GM12878 (cell line): ENCODE measurements at regions not wholly inside any gene's neighbourhood (a gene's known extent, or its start where the extent isn't known, plus 50 kb on each side); places are given as distances from the start of the nearest gene placed in this dataset.

ENCODE experiments used
- ATAC-seq: fragments of 200-7000 bp; cut with Tn5 transposase; 3 replicates; pipeline ENCODE4 v1.9.1; 2020; ENCODE audit warnings: mild to moderate bottlenecking, moderate library complexity
- BruUV-seq: library from RNA; stranded (reverse); fragments of 400-500 nt; replicated peaks from 2 replicates; lab custom pipeline; 2021; lab: Mats Ljungman, UMichigan
- CTCF ChIA-PET: fragments of 300-600 bp; sonication (Branson Sonifier 250); formaldehyde crosslinking; extraction: SDS; loops from one replicate; lab custom pipeline; 2021; ENCODE audit warnings: inconsistent platforms; lab: Yijun Ruan, JAX
- POLR2A ChIA-PET: fragments of 350-600 bp; formaldehyde crosslinking; extraction: SDS; loops from one replicate; lab custom pipeline; 2021; ENCODE audit warnings: inconsistent platforms; lab: Charles Lee
- RAD21 ChIA-PET: fragments of 300-600 bp; sonication (Branson Sonifier 250); formaldehyde crosslinking; loops from one replicate; lab custom pipeline; 2023; ENCODE audit warnings: antibody characterized with exemption; ENCODE audit not compliant: unreplicated experiment; lab: Charles Lee
- SMC1A ChIA-PET: fragments of 300-600 bp; sonication (Branson Sonifier 250); formaldehyde crosslinking; loops from one replicate; lab custom pipeline; 2023; ENCODE audit not compliant: unreplicated experiment, uncharacterized antibody; lab: Charles Lee
- DNase-seq: peaks from one replicate; pipeline ENCODE4 v3.0.0-alpha.2; 2011; ENCODE audit warnings: low read depth, low spot score
- FAIRE-seq: peaks from 3 replicates; lab custom pipeline; 2011; peaks lifted over from hg19 to GRCh38; lab: Jason Lieb, UNC
- H2AFZ ChIP-seq: 2 replicates; pipeline ENCODE4 v1.6.0; 2011; ENCODE audit warnings: low read depth, low read length, control low read depth; ENCODE audit not compliant: control insufficient read depth
- H3K27ac ChIP-seq: 2 replicates; pipeline ENCODE4 v1.5.1; 2011; ENCODE audit warnings: control low read depth; ENCODE audit not compliant: control insufficient read depth, insufficient read depth
- H3K27me3 ChIP-seq, 2 experiments: replicated peaks in 1 of 2; 2 replicates each; pipeline versions ENCODE4 v1.6.0 to v1.6.1; 2011; ENCODE audit warnings: low read length in 1 of 2; ENCODE audit not compliant: control insufficient read depth in 2 of 2, insufficient read depth in 2 of 2
- H3K36me3 ChIP-seq, 2 experiments: 2 replicates each; pipeline ENCODE4 v1.5.1; 2011; ENCODE audit warnings: low read length in 1 of 2; ENCODE audit not compliant: control insufficient read depth in 2 of 2, insufficient read depth in 2 of 2
- H3K4me1 ChIP-seq: 2 replicates; pipeline ENCODE4 v1.6.1; 2011; ENCODE audit warnings: mild to moderate bottlenecking, low read length, moderate library complexity, mixed read lengths; ENCODE audit not compliant: control insufficient read depth, insufficient read depth
- H3K4me2 ChIP-seq: 2 replicates; pipeline ENCODE4 v1.6.0; 2011; ENCODE audit warnings: control low read depth; ENCODE audit not compliant: control insufficient read depth, insufficient read depth
- H3K4me3 ChIP-seq: fragments of 200-600 bp; sonication (generic); 2 replicates; pipeline ENCODE4 v1.5.1; 2016
- H3K79me2 ChIP-seq: 2 replicates; pipeline ENCODE4 v1.6.0; 2011; ENCODE audit warnings: low read length; ENCODE audit not compliant: control insufficient read depth, insufficient read depth
- H3K9ac ChIP-seq: 2 replicates; pipeline ENCODE4 v1.8.0; 2011; ENCODE audit warnings: low read length, control low read depth, mixed read lengths; ENCODE audit not compliant: control insufficient read depth, insufficient read depth
- H3K9me3 ChIP-seq: replicated peaks from 3 replicates; pipeline ENCODE4 v1.5.1; 2011; ENCODE audit warnings: mild to moderate bottlenecking, low read length; ENCODE audit not compliant: control insufficient read depth, insufficient read depth
- H4K20me1 ChIP-seq: 2 replicates; pipeline ENCODE4 v1.6.0; 2011; ENCODE audit not compliant: control insufficient read depth, insufficient read depth
- ELK1 ChIP-seq: IDR thresholded peaks from 2 replicates; pipeline ENCODE4 v1.6.1; 2012; ENCODE audit warnings: low read depth, low read length, improper control_type of control experiment
- GABPA ChIP-seq: IDR thresholded peaks from 2 replicates; pipeline ENCODE4 v1.6.1; 2014; ENCODE audit warnings: antibody characterized with exemption, low read depth, mild to moderate bottlenecking, inconsistent platforms
- HDAC2 ChIP-seq: fragments of 200-600 bp; sonication (generic); IDR thresholded peaks from 2 replicates; pipeline ENCODE4 v1.6.1; 2017
- IRF3 ChIP-seq: fragments of 450-650 bp; IDR thresholded peaks from 2 replicates; pipeline ENCODE4 v1.6.1; 2014; ENCODE audit warnings: mild to moderate bottlenecking
- MAX ChIP-seq: IDR thresholded peaks from 2 replicates; pipeline ENCODE4 v1.6.1; 2012; ENCODE audit warnings: low read depth, low read length, improper control_type of control experiment
- MEF2A ChIP-seq: IDR thresholded peaks from 2 replicates; pipeline ENCODE4 v1.6.1; 2011; ENCODE audit warnings: low read depth, mild to moderate bottlenecking, low read length, moderate library complexity; ENCODE audit not compliant: insufficient read depth
- MXI1 ChIP-seq: fragments of 150-350 bp; IDR thresholded peaks from 2 replicates; pipeline ENCODE4 v1.6.1; 2011; ENCODE audit warnings: low read depth, mild to moderate bottlenecking, inconsistent platforms, low read length, improper control_type of control experiment
- NR2C1 ChIP-seq: fragments of 450-650 bp; IDR thresholded peaks from 2 replicates; pipeline ENCODE4 v1.6.1; 2017; ENCODE audit warnings: antibody characterized with exemption, mild to moderate bottlenecking, moderate library complexity
- PKNOX1 ChIP-seq: fragments of 450-650 bp; IDR thresholded peaks from 2 replicates; pipeline ENCODE4 v1.6.1; 2016; ENCODE audit warnings: mild to moderate bottlenecking
- RUNX3 ChIP-seq: IDR thresholded peaks from 2 replicates; pipeline ENCODE4 v1.6.1; 2012; ENCODE audit warnings: low read length, inconsistent platforms
- SIX5 ChIP-seq: IDR thresholded peaks from 2 replicates; pipeline ENCODE4 v1.6.1; 2011; ENCODE audit warnings: mild to moderate bottlenecking, low read depth, low read length, moderate library complexity; ENCODE audit not compliant: severe bottlenecking
- USF2 ChIP-seq: IDR thresholded peaks from 2 replicates; pipeline ENCODE4 v1.6.1; 2011; ENCODE audit warnings: low read depth, low read length, improper control_type of control experiment, borderline replicate concordance
- ZNF384 ChIP-seq: IDR thresholded peaks from 2 replicates; pipeline ENCODE4 v1.6.1; 2012; ENCODE audit warnings: low read depth, mild to moderate bottlenecking, low read length, improper control_type of control experiment, borderline replicate concordance
- WGBS: methylation state at CpG from one replicate; pipeline ENCODE4 v1.1.6; 2016; ENCODE audit warnings: low lambda C conversion rate; ENCODE audit not compliant: insufficient replicate concordance, insufficient coverage; ENCODE audit errors: missing lambda C conversion rate; 5-methylcytosine and 5-hydroxymethylcytosine counted together
- in situ Hi-C: fragments of 300-500 bp; cut with MboI; formaldehyde crosslinking; loops from 9 replicates; pipeline ENCODE4 v1.14.3; 2018; ENCODE audit warnings: mixed read lengths
- intact Hi-C: fragments of 100-400 bp; cut with micrococcal nuclease; formaldehyde crosslinking; loops from one replicate; pipeline ENCODE4 v1.14.2; 2022; ENCODE audit not compliant: unreplicated experiment

- Histone ChIP-seq H3K27me3 (no peaks in the 10 kb centered on the region), H4K20me1 (no peaks in the 10 kb centered on the region), H3K27ac (no peak overlapping the region), H3K4me1 (no peaks in the 10 kb centered on the region), H3K9ac (no peak overlapping the region), H3K36me3 (no peaks in the 10 kb centered on the region), H2AFZ (no peak overlapping the region), H3K9me3 (no peaks in the 10 kb centered on the region), H3K4me3 (no peak overlapping the region), H3K79me2 (no peaks in the 10 kb centered on the region), H3K4me2 (no peak overlapping the region)
- in situ Hi-C loops (no loop called here), intact Hi-C loops (no loop called here)
- ChIA-PET RAD21 (no interaction called here), CTCF (no interaction called here), POLR2A (no interaction called here), SMC1A (no interaction called here)
- DNase-seq (no peak), FAIRE-seq (no peak), ATAC-seq (no peak)
- WGBS: 8% methylated on average over 1 of the region's 1 CpG
- no TSS peak for BruUV-seq
- TF ChIP-seq PKNOX1 (no peak), SIX5 (no peak), HDAC2 (no peak), MXI1 (no peak)
These were observed 250.0 kb downstream of the RFPL4B start for GRCh38 chr6:112597176-112597575.

GRCh38 chr6:112600168-112600567 lies 253.0 kb downstream of the RFPL4B start:
- in situ Hi-C loops: no loop called here
- TF ChIP-seq RUNX3: no peak
- no peak for TF ChIP-seq ZNF384
- TF ChIP-seq USF2: no peak
- TF ChIP-seq ELK1: no peak
- no peak for TF ChIP-seq NR2C1
- TF ChIP-seq MAX: no peak
- TF ChIP-seq IRF3: no peak
- no peak for TF ChIP-seq GABPA
- TF ChIP-seq MEF2A: no peak

More at GRCh38 chr6:112600168-112600567, 253.0 kb downstream of the RFPL4B start:
- FAIRE-seq (no peak), DNase-seq (no peak), ATAC-seq (no peak)
- WGBS: 3% methylated on average over 3 of the region's 3 CpGs
- SMC1A ChIA-PET: interaction anchor here (1.3 kb wide), 1 partner anchor 19 kb away, joined by 3 read pairs; no protein-coding TSS in a partner anchor
- no peaks in the 10 kb centered on the region for H3K36me3 ChIP-seq
- no peak overlapping the region for H3K4me2 ChIP-seq
- H3K9ac ChIP-seq: no peak overlapping the region
- CTCF ChIA-PET: interaction anchor here (1.1 kb wide), 1 partner anchor 9 kb away, joined by 3 read pairs; no protein-coding TSS in a partner anchor
- intact Hi-C loops: no loop called here
- no TSS peak for BruUV-seq
- H2AFZ ChIP-seq: no peak overlapping the region
- H3K4me1 ChIP-seq: no peaks in the 10 kb centered on the region
- no peaks in the 10 kb centered on the region for H3K9me3 ChIP-seq
- H3K27ac ChIP-seq: no peak overlapping the region
- no peaks in the 10 kb centered on the region for H3K27me3 ChIP-seq
- RAD21 ChIA-PET: no interaction called here
- H4K20me1 ChIP-seq: no peaks in the 10 kb centered on the region
- no peak overlapping the region for H3K4me3 ChIP-seq
- POLR2A ChIA-PET: no interaction called here
- no peaks in the 10 kb centered on the region for H3K79me2 ChIP-seq
